ENCODE measurements at regions not wholly inside any gene's neighbourhood (a gene's known extent, or its start where the extent isn't known, plus 50 kb on each side); places are given as distances from the start of the nearest gene placed in this dataset.
"Not testable (repeated sequence)": the region's sequence is repeated elsewhere in the genome, so short reads cannot be mapped to it uniquely, and the experiment has no call there.

DNA sequence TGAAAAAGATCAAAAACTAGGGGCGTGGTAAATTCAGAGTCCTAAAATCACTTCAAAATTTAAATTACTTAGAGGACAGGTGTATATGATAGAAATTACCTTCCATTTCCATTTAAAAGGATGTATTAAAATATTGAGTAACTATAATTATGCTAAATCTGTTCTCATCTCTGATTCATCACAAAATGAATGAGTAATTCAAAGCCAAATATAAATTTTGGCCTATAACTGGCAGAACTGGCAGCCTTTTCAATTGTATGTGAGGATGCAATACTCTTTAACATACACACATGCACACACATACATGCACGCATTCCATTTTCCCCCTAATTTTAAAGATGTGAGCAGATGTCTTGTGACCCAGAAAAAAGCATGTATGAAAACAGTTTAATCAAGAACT is 194.6 kb downstream of the EPM2A start:
- DNase-seq, result no peak

DNA sequence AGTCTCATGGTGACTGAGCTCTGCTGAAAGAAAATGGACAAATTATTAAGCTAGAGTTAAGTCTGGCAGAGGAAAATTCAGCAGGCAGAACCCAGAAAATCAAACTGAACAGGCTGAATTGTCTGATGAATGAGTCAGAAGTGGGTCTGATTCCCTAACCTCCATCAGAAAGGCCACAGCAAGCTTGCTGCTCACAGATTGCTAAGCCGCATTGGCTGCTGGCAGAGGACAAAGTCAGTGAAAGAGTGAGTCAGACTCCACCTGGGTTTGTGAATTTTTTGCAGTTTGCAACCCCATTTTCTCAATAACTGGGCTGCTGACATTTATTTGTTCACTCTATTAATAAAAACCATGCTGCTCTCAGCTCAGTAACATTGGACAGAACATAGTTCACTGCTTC is 191.3 kb downstream of the EPM2A start:
- DNase-seq, result no peak

DNA sequence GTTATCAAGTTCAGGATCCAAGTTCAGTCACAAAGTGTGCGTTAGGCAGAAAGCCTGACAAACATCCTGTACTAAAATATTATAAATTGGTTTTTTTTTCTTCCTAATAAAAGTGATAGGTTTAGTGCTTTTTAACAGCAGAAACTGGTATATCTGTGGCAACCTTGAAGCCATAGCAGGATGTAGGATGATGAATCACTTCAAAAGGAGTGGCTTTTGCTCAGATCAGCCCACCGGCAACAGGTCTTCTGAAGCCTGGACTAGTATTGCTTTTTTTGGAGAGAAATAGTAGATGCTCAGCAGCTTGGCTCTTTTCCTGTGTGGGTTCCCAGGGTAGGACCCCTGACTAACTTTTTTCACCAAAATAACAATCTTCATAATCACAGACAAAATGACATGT is 190.8 kb downstream of the EPM2A start:
- DNase-seq, result no peak

DNA sequence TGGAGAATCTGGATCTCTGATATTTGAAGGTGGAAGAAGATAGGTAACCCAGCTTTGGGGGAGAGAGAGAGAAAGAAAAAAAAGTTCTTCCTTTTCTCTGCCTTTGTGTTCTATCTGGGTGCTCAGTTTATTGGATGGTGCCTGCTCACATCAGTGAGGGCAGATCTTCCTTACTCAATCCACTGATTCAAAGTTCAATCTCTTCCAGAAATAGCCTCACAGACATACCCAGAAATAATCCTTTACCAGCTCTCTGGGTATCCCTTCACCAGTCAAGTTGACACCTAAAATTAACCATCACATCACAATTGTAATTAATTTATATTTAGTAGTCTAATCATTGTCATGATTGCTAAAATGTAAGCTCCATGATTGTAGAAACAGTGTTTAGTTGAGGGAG is 189.1 kb downstream of the EPM2A start:
- no peak for DNase-seq

DNA sequence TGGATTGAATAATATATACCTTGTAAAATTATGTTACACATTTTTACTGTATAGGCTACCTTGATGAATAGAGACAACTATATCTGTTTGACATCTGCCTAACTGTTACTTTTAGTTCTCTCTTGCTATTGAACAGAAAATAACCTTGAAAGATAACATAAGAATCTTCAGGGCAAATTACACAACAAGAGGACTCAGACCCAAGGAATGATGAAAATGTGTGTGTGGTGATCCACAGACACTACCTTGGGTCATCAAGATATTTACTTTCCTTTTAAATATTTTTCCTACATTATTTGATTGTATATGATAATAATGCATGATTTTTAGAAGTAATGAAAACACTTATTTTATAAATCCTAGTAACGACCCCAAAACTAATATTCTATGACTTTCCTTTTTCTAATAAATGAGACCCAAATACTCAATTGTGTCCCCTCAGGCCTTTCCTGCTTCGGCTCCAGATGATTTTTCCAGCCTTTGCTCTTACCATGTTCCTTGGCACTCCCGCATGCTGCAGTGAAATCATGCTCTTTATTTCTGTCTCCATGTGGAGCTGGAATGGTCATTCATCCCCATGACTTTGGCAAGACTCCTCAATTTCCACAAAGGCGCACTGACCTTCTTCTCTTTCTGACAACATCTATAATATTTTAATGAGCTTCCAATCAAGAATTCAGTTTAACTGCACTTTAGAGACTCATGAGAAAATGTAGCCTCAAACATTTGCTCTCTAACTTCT is 187.6 kb downstream of the EPM2A start:
- DNase-seq, result peak; percentile 44

DNA sequence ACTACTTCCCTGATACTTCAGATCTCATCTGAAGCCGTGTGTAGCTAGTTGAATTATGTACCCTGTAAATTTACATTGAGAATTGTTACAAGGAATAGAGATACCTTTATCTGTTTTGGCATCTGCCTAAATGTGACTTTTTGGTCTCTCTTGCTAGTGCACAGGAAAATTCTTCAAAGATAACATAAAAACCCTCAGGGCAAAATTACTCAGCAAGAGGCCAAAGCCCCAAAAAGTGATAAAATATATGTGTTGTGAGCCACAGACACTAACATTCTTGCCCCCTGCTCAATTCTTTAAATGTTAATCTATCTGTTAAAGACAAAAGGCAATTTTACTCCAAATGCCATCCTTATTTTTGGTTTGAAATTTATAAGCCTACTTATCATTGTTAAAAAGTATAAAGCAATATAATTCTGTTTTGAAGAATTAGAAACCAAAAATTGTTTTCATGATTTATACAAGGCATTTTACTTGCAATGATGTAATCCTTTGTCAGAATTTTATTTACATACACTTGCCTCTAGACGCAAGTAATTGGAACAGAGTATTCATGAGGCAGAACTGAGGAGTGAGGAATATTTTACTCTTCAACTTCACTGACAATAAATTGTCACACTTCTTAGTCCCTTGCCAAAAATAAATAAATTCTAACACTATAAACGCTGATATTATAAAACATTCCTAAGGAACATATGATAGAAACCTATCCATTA is 186.2 kb downstream of the EPM2A start:
- DNase-seq, result no peak

DNA sequence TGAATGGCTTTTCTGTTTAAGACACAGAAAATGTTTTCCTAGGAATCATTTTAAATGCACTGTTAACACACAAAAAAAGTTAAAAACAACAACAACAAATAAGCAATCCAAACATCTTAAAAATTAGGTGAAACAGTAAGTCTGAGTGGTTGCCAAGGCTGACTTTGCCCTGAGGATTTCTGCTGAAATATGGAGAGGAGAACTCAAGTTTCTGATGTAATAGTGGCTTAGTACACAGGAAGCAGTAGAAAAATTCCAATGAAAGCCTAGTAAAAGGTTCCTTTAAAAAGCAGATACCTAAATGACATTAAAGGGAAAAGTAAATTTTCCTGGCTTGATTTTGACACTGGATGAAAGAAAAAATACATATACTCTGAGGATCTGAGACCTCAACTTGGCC is 184.2 kb downstream of the EPM2A start:
- no peak for DNase-seq

DNA sequence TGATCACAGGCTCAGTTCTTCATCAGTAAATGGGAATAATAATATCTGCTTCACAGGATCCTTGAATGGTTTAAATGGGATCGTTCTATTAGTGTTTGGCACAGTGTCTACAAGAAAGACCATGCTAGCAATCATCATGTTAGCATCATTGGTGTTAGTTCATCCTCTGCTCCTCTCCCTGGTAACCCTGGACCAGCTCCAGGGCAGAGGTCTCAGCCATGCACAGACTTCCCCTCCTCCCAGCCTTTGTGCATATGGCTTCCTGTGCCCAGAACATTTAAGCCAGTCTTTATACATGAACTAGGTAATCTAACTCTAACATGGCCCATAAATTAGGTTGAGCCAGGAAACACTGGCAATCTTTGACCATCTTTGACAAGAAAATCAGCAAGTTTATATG is 180.2 kb downstream of the EPM2A start:
- DNase-seq, result no peak

DNA sequence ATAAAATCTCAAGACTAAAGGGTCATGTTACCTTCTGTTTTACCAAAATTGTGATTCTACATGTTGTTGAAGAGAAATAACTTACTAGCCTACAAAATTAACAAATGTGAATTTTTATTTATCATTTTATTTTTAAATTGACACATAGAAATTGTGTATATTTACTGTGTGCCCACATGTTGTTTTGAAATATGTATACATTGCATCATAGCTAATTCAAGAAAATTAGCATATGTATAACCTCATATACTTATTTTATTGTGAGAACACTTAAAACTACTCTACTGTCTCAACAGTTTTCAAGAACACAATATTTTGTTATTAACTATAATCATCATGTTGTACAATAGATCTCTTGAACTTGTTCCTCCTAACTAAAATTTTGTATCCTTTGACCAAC is 177.8 kb downstream of the EPM2A start:
- DNase-seq, result no peak

DNA sequence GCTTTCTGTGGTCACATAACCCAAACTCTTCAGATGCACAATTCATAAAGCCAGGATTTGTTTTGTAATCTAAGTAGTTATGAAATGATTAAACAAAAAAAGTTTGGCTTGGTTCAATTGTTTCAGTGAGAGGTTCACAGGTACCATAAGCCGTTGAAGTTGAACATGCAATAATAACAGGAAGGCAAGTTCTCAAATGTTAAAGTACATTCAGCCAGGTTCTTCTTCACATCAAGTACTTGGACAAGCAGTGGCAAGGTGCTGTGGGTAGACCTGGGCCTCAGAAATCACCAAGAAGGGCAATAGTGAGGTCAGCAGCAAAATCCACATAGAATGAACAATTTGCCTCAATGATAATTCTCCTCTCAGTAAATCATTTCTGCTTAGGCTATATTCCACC is 175.5 kb downstream of the EPM2A start:
- DNase-seq, result no peak

DNA sequence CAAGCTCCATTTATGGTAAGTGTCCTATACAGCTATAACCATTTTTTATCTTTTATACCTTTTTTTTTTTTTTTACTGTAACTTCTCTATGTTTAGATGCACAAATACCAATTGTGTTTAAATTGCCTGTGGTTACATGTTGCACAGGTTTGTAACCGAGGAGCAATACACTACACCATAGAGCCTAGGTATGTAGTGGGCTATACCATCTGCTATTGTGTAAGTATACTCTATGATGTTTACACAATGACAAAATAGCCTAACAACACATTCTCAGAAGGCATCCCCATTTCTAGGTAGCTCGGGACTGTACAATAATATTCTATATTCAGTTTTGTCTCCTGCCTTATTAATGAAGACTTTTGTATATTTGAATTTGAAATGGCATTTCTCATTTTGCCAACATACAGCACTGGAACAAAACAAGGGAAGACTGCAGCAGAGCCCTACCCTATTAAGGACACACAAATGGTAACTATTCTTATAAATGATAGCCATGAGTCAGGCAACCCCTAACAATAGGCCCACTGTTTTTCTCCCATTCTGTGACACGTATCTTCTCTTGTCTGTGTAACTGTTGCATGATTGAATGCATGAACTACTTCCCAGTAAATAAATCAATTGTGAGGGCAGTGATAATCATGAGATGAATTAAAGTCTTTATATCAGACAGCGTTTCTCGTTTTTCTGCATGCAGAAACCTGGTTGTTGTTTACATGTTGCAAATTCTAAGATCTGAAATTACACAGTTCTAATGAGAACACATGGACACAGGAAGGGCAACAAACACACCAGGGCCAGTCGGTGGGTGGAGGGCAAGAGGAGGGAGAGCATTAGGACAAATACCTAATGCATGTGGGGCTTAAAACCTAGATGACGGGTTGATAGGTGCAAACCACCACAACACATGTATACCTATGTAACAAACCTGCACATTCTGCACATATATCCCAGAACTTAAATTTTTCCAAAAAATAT is 173.9 kb downstream of the EPM2A start:
- peak; percentile 32 for DNase-seq

DNA sequence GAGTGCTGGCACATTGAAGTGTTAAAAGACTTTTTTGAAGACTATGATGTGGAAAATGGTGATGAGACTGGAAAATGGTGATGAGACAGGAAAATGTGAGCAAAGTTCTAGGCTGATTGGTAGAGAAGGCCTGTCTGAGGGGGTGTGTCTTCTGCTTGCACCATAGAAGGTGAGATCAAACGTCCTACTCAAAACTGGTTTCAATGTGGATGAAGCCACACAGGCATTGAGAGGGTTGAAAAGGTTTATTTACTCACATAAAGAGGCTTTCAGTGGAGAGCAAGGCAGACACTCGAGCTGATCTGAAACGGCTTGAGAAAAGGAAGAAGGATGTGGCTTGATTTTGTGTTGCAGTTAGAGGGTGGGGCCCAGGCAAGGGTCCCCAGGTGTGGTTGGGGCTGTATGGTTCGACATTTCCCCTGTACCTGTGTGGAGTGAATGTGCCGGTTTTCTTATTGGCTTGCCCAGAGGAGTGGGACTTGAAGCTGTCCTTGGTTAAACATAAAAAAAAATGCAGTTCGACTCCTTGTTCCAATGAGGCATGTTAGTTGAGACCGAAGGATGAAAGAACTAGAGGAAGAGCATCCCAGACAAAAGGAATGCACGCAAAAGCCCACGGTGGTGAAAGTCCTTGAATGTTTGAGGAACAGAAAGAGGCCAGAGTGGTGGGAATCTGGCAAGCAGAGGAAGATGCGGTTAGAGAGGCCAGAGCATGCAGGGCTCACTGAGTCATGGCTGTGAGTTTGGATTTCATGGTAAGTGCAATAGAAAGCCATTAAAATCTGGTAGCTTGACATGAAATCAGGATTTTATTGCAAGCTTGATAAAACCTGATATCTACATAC is 172.3 kb downstream of the EPM2A start:
- no peak for DNase-seq

DNA sequence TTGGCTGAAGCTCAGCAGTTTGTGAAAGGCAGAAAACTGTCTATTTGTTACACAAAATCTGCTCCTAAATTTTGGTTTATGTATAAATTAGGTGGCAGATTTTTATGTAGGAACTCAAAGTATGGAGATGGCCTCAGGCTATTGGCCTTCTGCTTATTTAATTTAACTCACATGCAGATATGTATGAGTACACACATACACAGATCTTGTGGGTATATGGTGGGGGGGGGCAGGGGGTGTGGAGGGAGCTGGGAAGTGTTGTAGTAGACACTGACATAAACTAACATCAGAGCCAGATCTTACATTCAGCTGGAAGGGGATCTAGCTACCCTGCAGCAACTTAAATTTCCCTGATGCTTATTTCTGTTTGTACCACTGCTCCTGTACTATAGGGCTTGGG is 170.8 kb downstream of the EPM2A start:
- DNase-seq, result no peak

DNA sequence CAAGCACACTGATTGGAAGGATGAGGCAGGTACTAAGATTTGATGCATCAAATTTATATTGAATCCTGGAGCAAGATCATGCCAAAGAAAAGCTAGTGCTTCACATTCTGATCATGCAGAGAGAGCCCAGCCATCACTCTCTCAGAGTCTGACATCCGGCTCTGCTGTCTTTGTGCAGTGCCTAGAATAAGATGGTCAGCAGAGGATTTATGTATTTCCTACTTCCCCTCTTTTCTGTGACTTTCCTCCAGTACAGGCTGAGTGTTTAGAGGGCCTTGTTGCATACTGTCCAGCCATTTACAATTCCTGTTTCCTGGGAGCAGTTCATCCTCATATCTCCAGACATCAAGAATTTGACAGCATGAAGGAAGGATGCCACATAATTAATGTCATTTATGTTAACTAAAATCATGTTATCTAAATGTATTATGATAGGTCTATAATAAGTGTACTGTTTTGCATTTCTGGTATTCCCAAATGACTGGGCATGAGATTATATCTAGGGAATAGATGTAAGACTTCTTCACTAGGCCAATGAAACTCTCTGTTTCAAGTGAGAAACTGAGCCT is 167.6 kb downstream of the EPM2A start:
- DNase-seq, result no peak

DNA sequence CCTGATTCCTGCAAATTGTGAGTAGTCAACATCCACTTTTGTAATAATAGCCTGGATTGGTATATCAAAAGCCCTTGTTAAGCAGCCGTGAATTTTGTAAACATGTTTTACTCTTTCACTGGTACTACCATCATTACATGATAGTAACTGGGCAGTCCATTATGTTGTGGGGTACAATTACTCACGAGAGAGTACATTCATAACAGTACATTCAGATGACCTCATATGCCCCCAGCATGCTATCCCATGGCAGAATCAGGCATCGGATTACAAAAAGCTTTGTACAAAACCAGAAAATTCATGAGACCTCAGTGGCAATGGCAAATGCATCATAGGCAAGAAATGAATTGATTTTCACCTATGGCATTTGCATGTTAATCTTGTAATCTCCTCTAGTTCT is 166.2 kb downstream of the EPM2A start:
- DNase-seq, result no peak

DNA sequence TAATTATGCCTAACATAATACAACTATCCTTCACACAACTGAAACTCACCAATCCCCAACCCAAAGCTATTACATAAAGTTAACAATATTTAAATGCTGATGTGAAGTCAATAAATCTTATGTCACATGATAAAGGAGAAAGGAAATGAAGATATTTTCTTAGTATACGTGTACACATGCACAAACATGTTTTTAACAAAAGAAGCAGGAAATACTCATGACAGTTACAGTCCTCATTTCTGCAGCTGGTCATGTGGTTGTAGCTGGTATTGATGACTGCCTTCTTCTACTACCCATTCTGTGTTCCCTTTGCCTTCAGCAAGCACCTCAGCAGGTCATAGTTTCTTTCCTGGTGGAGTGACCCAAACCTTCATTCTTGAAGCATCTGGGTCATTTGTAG is 165.0 kb downstream of the EPM2A start:
- DNase-seq, result not testable (repeated sequence)

DNA sequence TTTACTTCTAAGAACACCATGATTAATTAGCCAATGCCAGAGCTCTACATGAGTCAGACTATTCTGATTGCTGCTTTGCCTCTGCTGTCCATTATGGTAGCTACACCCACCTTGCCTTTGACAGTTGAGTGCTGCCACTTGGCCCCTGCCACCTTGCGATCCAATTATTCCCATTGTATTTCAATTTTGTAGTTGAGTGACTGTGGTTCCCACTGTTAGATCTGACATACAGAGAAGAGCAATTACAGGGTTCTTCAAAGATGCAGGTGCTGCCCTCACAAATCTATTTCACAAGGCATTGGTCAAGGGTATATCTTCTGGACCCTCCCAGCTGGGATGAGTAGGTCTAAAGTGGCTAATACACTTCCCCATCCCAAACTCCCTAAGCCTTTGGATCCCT is 161.1 kb downstream of the EPM2A start:
- not testable (repeated sequence) for DNase-seq

Measured in midbrain (tissue), 1 donor.